ENCODE measurements at regions not wholly inside any gene's neighbourhood (a gene's known extent, or its start where the extent isn't known, plus 50 kb on each side); places are given as distances from the start of the nearest gene placed in this dataset.

DNA sequence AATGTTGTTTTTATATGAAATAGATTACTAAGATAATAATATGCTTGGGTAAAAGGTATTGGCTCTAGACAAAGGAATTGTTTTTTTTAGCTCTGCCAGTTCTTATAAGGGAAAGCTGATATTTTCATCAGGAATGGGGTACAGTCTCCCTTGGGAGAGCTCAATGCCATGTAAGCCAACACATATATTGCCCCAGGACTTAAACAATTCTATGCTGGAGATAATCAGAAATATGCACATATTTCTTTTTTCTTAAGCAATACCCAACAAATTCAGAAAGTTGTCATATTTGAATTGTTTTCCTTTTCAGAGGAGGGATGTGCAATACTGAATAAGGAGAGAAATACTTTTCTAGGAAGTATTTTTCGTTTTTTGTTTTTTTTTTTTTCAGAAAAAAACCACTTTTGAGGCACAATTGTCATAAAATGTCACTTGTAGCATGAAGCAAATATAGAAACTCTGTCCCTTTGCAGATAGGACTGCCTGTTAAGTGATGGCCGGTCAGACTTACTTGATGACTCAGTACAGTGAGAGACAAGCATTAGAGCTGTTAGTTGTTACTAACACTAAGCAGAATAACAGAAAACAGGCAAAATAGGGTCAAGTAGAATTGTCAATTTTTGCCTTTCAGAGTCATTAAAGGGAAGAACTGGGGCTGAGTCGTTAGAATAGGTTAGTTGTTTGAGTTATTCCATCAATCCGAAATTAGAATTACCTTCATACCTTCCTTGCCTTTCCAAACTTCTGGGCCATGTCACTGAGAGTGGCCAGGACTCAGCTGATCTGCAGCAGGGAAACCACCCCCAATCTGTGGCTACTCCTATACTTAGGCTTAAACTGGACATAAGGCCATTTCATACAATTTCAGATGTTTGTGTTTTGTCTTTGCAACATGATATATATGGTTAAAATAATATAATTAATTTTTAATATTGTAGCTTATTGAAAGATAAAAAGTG, 168.1 kb downstream of the SLC38A4 start:
- TF ChIP-seq, protein P1, sequence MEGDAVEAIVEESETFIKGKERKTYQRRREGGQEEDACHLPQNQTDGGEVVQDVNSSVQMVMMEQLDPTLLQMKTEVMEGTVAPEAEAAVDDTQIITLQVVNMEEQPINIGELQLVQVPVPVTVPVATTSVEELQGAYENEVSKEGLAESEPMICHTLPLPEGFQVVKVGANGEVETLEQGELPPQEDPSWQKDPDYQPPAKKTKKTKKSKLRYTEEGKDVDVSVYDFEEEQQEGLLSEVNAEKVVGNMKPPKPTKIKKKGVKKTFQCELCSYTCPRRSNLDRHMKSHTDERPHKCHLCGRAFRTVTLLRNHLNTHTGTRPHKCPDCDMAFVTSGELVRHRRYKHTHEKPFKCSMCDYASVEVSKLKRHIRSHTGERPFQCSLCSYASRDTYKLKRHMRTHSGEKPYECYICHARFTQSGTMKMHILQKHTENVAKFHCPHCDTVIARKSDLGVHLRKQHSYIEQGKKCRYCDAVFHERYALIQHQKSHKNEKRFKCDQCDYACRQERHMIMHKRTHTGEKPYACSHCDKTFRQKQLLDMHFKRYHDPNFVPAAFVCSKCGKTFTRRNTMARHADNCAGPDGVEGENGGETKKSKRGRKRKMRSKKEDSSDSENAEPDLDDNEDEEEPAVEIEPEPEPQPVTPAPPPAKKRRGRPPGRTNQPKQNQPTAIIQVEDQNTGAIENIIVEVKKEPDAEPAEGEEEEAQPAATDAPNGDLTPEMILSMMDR (IDR thresholded peaks at IDR 0.05) = no peak
- TF ChIP-seq ZFX (IDR thresholded peaks at IDR 0.05; ENCODE audit: borderline replicate concordance) = no peak
